H1 (cell line): ENCODE measurements at regions not wholly inside any gene's neighbourhood (a gene's known extent, or its start where the extent isn't known, plus 50 kb on each side); places are given as distances from the start of the nearest gene placed in this dataset.

Source experiments
- CEBPB ChIP-seq: IDR thresholded peaks from 2 replicates; pipeline ENCODE4 v1.6.1; 2012; ENCODE audit warnings: low read depth, low read length
- GABPA ChIP-seq: IDR thresholded peaks from 2 replicates; pipeline ENCODE4 v1.6.1; 2011; ENCODE audit warnings: mild to moderate bottlenecking, low read length, moderate library complexity, borderline replicate concordance; ENCODE audit not compliant: insufficient read depth
- POLR2A ChIP-seq, 2 experiments: IDR thresholded peaks; 1 replicate in 1 of 2; 2 replicates in 1 of 2; pipeline ENCODE4 v1.6.1; 2011; ENCODE audit warnings: low read depth in 2 of 2, low read length in 2 of 2, mild to moderate bottlenecking in 2 of 2; ENCODE audit errors: control extremely low read depth in 1 of 2
- RAD21 ChIP-seq, 2 experiments: IDR thresholded peaks in 1 of 2; conservative IDR thresholded peaks in 1 of 2; 2 replicates each; pipeline ENCODE4 v1.6.1; 2011; ENCODE audit warnings: low read depth in 2 of 2, low read length in 2 of 2, improper control_type of control experiment in 1 of 2, inconsistent platforms in 1 of 2, mild to moderate bottlenecking in 1 of 2, moderate library complexity in 1 of 2
- SP1 ChIP-seq: IDR thresholded peaks from 2 replicates; pipeline ENCODE4 v1.6.1; 2011; ENCODE audit warnings: low read depth, low read length
- TCF12 ChIP-seq: IDR thresholded peaks from 2 replicates; pipeline ENCODE4 v1.6.1; 2011; ENCODE audit warnings: low read depth, mild to moderate bottlenecking, low read length
- TF ChIP-seq, protein P1 (sequence below): IDR thresholded peaks from 2 replicates; pipeline ENCODE4 v1.6.1; 2011; ENCODE audit warnings: low read depth, mild to moderate bottlenecking, low read length; ENCODE audit not compliant: insufficient read depth

DNA sequence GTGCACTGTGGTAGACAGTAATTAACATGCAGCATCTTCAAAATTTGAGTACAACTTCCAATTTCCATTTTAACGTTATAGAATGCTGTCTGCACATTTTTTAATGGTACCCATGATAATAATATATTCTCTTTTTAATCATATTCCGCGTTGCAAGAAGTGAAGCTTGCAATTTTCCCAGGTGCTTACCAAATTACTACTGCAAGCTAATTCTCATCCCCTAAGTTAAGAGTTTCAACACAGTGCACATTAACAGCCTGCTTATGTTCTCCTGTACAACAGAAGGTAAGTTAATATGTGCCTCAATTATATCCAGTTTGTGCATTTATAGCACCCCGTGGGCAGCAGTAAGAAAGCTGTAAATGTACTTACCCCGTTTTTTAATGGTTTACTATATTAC is 132.9 kb downstream of the CBLN2 start:
- TF ChIP-seq, protein P1, sequence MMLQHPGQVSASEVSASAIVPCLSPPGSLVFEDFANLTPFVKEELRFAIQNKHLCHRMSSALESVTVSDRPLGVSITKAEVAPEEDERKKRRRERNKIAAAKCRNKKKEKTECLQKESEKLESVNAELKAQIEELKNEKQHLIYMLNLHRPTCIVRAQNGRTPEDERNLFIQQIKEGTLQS = no peak
- TF ChIP-seq POLR2A (IDR thresholded peaks at IDR 0.05; ENCODE audit: control extremely low read depth in 1 of 2, low read depth in 2 of 2, low read length in 2 of 2) = no peak
- TF ChIP-seq TCF12 = no peak
- no peak for TF ChIP-seq RAD21 (IDR thresholded peaks at IDR 0.05 in 1 of 2, conservative IDR thresholded peaks at IDR 0.05 in 1 of 2; ENCODE audit: low read depth in 2 of 2, low read length in 2 of 2)
- TF ChIP-seq CEBPB = no peak
- TF ChIP-seq SP1 = no peak
- no peak for TF ChIP-seq GABPA
